GM21360 (cell line): ENCODE measurements at regions not wholly inside any gene's neighbourhood (a gene's known extent, or its start where the extent isn't known, plus 50 kb on each side); places are given as distances from the start of the nearest gene placed in this dataset.

ENCODE experiments used
- ATAC-seq: cut with Tn5 transposase; IDR thresholded peaks from one replicate; pipeline ENCODE4 v1.9.1; 2021; ENCODE audit warnings: mild to moderate bottlenecking, moderate library complexity; ENCODE audit not compliant: unreplicated experiment

DNA sequence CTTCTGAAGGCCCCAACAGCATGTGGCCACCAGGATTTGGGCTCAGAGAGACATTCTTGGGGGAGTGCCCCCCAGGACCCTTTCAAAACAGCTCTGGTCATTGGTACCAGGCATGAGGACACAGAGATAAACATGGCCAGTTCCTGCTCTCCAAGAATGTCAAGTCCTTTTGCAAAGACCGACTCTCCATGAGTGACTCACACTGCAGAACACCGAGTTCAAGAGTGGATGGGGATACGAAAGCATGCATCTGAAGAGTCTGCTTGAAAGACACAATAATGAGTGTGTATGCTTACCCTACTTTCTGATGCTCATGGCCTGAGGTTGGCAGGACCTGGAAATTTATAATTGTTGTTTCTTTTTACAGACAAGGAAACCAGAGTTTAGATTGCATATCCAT is 450.6 kb downstream of the TSN start:
- ATAC-seq: no peak

DNA sequence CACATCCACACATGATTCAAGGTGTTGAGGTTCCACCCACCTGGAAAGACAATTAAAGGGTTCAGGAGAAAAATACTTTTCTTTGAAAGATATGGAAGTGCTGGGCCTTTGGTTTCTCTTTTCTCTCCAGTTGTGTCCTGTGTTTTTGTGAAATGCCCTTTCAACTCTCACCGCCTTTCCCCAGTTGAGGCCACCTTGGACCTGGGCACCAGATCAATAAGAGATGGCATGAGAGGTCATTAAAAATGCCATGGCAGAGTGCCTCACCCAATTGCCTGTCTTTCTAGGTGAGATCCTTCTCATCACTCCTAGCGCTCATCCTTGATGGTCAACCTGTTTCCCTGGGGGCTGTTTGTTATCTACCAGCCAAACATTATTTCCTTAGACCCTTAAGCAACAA is 453.9 kb downstream of the TSN start:
- ATAC-seq: no peak

DNA sequence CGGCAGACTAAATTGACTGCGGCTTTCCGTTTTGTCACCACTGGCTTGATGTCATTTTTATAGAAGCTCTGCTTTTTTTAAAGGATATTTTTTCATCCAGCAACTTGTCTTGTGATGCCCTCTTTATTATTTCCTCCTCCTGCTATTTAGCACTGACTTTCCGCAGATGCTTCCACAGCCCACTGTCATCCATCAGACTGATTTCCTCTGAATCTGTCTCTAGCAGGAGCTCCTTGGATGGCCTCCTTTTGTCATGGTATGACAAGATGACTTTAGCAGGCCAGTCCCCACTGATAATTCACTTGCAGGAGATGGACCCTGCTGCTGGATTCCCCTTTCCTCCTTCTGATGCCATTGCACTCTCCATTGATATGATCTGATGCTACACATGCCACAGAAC is 454.6 kb downstream of the TSN start:
- no peak for ATAC-seq

DNA sequence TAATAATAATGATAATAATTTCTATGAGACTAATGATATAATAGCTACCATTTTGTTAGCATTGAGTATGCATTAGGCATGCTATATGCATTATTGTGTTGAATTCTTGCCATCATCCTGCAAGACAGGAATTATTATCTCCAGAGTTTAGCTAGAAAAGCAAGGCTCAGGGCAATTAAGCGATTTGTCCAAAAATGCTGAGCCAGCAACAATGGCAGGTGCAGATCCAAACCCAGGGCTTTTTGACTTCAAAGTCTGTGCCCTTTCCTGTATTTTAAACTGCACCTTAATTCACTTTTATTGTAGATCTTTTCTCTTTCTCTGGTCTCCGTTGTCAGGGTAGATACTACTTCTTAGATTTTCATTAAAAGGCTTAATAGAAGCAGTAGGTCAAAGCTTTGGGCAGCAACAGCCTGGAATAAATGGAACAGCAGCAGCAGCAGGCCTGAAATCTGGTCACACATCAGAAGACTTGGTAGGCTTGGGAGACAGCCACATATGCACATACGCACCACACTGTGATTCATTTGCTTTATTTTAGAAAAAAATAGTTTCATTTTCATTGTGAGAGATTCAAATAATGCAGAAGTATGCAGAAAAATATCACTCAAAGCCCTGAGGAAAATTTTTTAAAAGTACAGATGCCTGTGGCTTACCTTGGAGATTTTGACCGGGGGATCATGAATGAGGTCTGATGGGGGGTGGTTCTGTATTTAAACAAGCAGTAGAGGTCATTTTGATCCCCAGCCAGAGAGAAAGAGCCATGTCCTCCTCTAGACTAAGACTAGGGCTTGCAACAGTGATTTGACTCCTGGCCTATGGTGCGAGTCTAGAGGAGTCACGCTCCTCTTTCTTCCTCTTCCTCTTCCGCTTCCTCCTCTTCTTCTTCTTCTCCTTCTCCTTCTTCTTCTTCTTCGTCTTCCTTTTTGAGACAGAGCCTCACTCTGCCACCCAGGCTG is 455.7 kb downstream of the TSN start:
- no peak for ATAC-seq

DNA sequence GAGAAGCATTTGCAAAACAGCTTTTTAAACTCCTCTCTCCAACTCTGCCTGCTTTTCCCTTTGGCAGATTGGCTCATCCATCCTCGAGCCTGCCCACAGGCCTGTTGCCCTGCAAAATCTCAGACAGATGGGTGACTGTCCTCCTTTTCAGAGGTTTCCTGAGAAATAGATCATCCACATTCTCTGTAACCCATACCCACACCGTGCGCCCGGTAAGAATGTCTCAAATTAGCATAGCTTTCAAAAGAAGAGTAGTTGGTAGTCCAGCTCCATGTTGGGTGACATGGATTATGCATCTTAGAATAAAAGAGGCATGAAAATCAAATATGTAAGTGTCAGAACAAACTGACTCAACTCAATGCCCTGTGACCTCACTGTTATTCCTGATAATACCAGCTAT is 457.9 kb downstream of the TSN start:
- no peak for ATAC-seq

DNA sequence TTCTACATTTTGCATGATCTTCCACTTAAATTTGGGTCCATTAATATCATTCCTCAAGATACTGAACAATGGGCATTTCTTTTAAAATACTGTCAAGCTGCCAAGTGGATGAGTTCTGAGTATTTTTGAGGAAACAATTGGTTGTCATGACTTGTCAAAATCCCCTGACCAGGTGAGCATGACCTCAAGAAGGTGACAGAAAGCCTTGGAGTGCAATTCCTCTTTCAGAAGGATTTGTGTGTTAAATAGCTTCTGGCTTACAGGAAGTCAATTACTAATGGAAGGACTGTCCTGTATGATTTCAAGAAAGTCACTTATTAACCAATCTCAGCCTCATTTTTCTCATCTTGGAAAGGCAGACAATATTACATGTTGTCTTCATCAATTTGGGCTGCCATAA is 460.6 kb downstream of the TSN start:
- ATAC-seq: no peak

DNA sequence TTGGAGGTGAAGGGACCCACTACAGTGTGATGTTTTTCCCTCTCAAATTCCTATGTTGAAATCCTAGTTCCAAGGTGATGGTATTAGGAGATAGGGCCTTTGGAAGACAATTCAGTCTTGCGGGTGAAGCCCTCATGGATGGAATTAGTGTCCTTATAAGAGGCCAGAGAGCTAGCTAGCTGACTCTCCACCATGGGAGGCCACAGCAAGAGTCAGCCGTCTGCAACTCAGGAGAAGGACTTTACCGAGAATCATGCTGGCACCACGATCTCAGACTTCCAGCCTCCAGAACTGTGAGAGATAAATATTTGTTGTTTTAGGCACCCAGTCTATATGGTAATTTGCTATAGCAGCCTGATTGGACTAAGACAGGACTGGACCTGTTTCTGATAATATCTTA is 461.4 kb downstream of the TSN start:
- no peak for ATAC-seq

DNA sequence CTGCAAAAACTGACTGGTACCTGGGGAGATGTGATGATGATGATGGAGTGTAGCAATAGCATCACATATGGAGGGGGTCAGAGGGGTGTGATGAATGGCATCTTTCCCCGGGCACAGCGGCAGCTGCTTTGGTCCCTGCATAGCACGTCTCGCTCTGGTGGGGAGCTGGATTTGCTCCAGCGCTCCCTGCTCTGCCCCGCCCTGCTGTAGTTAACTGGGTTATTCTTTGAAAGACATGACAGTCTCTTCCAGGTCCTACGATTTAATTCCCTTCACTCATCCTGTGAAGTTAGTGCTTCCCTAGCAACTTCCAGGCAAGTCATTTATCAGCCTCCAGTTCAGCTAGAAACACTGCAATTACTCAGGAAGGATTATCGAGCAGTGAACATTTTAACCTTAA is 463.1 kb downstream of the TSN start:
- ATAC-seq: no peak

DNA sequence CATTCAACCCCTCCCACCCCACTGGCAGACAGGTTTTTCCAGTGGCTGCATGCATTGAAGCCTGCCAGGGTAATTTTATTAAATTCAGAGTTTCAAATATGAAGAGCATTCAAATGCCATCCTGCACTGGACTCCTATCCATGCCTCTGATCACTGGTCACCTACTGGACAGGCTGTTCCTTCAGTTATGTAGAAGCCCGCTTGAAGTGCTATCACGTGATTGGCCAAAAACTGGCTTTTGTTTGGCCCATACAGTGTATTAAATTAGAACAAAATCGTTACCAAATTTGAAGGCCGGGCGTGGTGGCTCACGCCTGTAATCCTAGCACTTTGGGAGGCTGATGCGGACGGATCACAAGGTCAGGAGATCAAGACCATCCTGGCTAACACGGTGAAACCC is 464.1 kb downstream of the TSN start:
- ATAC-seq: no peak

DNA sequence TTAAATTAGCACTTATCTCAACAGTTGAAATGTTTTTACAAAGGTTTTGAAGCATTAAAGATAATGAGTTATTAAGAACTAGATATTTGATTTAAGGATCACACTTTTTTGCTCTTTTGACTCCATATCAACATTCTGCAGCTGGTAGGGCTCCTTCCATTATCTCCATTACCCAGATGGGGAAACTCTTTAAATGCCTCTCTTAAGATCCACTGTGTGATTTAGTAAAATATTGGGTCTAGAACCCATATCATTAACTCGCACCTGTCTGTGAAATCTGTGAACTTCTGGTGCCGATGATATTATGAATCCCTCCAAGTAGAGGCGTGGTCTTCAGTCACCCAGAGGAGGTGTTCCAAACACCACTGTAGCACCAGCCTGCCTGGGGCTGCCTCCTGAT is 466.2 kb downstream of the TSN start:
- ATAC-seq: no peak

DNA sequence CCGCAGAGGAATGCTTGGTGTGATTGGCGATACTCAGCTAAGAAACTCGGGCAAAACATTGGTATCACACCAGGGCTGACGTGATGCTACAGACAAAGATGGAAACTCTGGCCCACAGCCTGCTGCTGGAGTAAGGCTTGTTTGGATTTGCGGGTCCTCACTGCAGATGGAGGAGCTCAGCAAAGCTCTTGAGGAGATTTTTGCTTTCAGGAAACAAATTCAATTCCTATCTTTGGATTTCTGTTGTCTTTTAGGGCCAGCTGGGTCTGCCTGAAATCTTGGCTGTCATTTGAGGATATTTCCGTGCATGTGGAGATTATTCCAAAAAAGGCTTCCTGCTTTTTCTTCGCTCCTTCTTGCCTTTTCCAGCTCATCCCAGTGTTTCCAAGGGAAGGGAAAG is 475.8 kb downstream of the TSN start:
- ATAC-seq: no peak

DNA sequence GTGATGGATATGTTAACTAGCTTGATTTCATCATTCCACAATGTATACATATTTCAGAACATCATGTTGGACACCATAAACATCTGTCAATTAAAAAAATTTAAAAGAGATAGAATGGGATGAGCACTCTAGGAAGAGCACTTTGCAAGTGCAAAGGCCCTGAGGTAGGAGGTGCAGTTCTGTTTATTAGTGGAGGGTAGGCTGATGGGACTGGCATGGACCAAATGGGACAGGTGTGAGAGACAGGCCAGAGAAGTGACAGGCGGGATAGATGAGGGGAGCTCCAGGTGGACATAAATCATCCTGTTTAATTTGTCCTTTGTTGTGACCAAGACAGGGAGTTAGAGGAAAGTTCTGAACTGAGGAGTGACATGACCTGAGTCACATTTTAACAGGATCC is 477.9 kb downstream of the TSN start:
- ATAC-seq: no peak

DNA sequence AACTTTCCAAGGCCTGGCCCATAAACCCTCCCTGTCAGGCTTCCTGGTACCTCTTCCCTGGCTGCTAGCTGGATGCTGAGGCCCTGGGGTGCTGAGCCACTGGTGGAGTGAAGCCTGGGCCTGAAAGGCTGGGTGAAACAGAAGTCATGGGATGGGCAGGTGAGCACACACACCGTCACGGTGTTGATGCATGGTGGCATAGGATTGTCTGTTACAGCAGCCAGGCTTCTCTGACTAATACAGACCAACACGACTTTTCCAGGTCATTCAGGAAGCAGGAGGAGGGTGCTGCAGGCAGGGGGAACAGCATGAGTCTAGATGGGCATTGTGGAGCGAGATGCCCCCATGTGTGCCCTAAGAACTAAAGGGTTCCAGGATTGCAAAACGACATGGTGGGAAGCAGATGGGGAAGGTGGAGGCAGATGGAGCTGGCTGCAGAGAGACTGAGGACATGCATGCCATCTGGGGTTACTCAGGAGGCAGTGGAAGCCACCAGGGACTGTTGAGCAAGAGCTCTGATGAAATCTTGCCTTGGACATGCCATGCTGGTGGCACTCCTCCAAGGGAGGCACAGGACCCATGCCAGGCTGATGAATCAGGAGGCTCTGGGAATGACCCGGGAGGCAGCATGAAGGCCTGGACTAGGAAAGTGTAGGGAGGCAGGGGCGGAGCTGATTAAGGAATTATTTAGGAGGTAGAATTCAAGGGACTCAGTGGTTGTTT is 480.9 kb downstream of the TSN start:
- no peak for ATAC-seq

DNA sequence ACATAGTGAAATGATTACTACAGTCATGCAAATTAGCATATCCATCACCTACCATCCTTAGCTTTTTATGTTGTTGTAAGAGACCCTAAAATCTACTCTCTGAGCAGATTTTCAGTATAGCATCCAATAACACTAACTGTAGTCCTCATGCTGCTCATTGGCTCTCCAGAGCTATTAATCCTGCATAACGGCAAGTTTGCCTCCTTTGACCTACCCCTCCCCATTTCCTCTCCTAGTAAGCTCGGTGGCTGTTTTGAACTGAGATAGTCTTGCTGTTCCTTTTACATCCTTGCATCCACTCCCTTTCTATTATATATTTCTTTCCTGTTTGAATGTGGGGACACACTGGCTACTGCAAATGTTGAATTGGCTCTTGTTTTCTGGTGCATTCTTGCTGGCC is 481.5 kb downstream of the TSN start:
- no peak for ATAC-seq

DNA sequence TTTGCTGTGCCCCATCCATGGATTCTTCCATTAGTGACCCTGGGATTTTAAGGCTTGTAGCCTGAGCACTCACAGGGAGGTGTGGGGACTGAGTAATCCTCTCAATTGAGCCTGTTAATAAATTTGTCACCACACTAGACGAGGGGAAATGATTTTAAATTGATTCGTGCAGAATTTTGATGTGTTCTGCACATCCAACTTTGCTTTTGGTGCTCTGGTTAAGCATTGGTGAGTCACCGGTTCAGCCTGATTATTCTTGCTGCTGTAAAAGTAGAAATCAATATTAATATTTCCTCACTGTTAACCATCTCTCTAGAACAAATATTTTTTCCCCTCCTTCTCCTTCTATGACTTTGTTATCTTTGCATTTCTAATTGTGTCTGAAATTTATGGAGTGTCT is 482.0 kb downstream of the TSN start:
- ATAC-seq: no peak

DNA sequence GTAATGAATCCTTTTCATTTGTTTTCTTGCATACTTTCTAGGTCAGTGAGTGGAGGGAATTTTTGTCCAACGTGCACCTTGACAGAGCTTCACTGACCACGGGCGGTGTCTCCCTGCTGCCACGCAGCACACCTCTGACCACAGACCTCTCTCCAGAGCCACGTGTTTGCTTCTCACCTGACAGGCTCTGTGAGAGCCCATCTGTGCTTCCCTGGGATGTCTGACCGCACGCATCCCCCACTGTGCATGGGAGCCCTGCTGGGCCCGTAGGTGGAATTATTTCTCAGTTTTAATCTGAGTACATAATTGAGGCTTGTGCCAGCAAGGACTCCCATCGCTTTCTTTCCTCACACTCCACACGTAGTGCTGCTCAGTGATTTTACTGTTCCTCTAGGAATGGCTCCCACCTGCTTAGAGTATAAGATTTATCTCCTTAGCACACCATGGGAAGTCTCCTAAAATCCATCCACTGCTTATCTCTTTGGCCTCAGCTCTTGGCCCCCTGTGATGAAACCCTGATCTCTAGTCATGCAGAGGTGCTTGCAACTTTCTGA is 482.6 kb downstream of the TSN start:
- ATAC-seq: no peak

DNA sequence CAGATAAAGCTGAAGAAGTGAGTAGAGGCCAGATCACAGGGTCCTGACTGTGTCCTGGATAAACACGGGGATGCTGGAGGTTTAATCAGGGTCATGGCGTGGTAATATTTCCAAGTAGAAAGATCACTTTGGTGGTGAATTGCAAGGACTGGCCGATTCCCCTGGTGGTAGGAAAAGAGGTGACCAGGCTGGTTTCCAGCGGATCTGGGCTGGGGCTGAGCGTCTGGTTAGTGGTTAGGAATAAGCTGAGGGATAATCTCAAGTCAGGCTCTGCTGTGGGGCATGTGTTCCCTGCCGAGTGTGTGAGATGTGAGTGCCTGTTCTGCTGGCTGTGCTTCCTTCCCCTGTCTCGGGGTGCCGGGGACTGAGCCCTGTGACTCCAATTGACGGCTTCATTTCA is 484.0 kb downstream of the TSN start:
- ATAC-seq: no peak

DNA sequence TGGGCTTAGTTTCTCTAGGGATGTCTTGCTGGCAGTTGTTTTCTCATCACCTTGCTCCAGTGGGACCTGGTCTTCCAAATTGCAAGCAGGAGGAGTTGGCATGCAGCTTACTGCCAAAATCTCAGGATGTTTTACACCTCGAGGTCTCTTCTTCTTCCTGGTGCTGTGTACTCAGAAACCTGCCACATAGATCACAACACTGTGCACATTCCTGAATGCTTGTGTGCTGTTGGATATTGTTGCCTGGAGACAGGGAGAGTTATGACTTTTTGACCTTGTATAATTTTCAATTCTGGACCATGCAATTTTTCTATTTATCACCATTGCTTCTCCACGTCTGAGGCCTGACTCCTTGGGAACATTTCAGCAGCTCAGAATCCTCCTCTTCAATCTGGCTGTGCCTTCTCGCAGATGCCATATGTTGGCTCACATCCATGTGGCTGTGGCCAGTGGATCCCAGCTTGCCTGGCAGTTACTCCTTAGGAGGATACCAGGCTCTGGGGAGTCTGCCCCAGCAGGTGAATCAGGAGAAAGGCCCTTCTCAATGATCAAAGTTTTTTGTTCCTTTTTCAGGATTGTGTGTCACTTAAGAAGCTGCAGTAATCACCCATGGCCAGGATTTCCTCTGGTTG is 489.3 kb downstream of the TSN start:
- ATAC-seq: no peak

DNA sequence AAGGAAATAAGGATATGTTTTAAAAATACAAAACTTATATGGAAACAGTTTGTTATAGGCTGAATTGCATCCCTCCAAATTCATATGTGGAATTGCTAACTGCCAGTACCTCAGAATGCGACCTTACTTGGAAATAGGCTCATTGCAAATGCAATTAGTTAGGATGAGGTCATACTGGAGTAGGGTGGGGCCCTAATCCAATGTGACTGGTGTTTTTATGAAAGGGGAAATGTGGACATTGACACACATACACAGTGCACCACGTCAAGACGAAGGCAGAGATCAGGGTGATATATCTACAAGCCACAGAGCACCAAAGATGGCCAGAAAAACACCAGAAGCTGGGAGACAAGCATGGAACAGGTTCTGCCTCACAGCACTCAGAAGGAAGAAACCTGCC is 494.2 kb downstream of the TSN start:
- ATAC-seq: no peak

DNA sequence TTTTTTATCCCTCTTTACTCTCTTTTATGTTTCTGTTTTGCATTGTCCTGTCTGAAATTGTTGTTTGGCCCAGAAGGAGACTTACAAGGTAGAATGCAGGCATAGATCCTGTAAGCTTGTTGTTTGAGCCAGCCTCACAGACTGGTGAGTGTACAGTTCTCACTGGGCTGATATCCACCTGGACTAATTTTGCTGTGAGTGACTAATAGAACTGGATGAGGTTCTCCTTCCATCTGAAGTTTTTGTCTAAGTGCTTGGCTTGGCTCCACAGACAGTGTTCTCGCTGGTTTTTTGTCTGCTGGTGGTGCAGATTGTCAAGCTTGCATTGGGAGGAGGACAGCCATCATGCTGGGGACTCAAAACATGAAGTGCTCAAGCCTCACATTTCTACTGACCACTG is 495.7 kb downstream of the TSN start:
- no peak for ATAC-seq

DNA sequence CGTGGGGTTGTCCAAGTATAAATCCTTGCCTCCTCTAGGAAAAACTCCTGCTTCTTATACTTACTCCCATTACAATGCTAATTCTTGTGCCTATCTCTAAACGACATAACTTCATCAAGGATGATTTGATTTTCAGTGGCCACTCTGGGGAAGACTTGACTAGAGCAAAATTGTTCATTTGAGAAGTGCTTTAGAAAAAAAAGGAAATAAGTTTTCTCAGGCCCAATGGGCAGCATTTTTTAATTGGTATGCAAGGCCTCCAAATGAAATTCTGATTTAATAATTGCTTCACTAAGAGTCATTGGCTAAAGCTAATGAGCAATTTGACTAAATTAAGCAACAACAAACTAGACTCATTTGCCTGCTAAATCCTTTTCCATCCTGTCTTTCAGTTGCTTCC is 496.1 kb downstream of the TSN start:
- no peak for ATAC-seq

DNA sequence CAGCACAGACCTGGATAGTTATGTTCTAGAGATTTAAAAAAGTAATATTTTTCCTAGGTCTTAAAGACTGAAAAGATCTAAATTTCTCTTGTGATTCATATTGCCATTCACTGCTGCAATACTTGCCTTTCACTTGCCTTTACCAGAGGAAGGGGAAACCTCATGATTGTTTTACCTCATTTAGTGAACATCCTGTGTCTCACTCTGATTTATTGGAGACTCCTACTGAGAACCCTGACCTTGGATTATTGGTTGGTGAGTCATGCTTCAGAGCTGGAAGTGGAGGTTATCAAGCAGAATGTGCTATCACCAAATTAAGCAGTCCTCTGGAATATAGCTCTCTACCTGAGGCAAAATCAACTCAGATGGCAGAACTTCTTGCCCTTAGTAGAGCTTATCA is 500.5 kb downstream of the TSN start:
- no peak for ATAC-seq
